Neural cell (in vitro differentiated cells): ENCODE measurements at regions not wholly inside any gene's neighbourhood (a gene's known extent, or its start where the extent isn't known, plus 50 kb on each side); places are given as distances from the start of the nearest gene placed in this dataset.

ENCODE experiments used
- CTCF ChIP-seq: fragments of 450-650 bp; IDR thresholded peaks from 2 replicates; pipeline ENCODE4 v1.5.1; 2014; ENCODE audit warnings: antibody characterized with exemption, mild to moderate bottlenecking, moderate library complexity; ENCODE audit not compliant: poor library complexity, severe bottlenecking
- EP300 ChIP-seq: fragments of 450-650 bp; conservative IDR thresholded peaks from 2 replicates; pipeline ENCODE4 v1.6.1; 2014; ENCODE audit warnings: antibody characterized with exemption, mild to moderate bottlenecking, moderate library complexity; ENCODE audit not compliant: poor library complexity, severe bottlenecking
- EZH2 ChIP-seq: fragments of 200-600, 300-800 bp; shearing (Covaris generic), sonication (generic); IDR thresholded peaks from 2 replicates; pipeline ENCODE4 v1.6.1; 2014; ENCODE audit warnings: antibody characterized with exemption, low read length, borderline replicate concordance, mild to moderate bottlenecking; ENCODE audit not compliant: insufficient read depth, poor library complexity, severe bottlenecking
- MXI1 ChIP-seq: fragments of 450-650 bp; conservative IDR thresholded peaks from 2 replicates; pipeline ENCODE4 v1.6.1; 2014; ENCODE audit warnings: antibody characterized with exemption, mild to moderate bottlenecking; ENCODE audit not compliant: poor library complexity, severe bottlenecking
- POLR2AphosphoS5 ChIP-seq: IDR thresholded peaks from 2 replicates; pipeline ENCODE4 v1.6.1; 2012
- TAF1 ChIP-seq: IDR thresholded peaks from 2 replicates; pipeline ENCODE4 v1.6.1; 2012; ENCODE audit warnings: low read depth

- TF ChIP-seq CTCF (no peak), EP300 (no peak), POLR2AphosphoS5 (no peak), MXI1 (no peak), TAF1 (no peak), EZH2 (no peak)
Measured at GRCh38 chr5:62198421-62198820, 107.6 kb upstream of the KIF2A start.
